ENCODE measurements at regions not wholly inside any gene's neighbourhood (a gene's known extent, or its start where the extent isn't known, plus 50 kb on each side); places are given as distances from the start of the nearest gene placed in this dataset.

- H3K79me2 ChIP-seq (ENCODE audit: insufficient read depth, low read depth): no peaks in the 10 kb centered on the region
- no peak overlapping the region for H3K4me3 ChIP-seq (IDR thresholded peaks at IDR 0.05; ENCODE audit: insufficient read depth, low read depth, low read length)
- H3K27me3 ChIP-seq (ENCODE audit: insufficient read depth, low read depth): no peaks in the 10 kb centered on the region
- TF ChIP-seq, protein P1, sequence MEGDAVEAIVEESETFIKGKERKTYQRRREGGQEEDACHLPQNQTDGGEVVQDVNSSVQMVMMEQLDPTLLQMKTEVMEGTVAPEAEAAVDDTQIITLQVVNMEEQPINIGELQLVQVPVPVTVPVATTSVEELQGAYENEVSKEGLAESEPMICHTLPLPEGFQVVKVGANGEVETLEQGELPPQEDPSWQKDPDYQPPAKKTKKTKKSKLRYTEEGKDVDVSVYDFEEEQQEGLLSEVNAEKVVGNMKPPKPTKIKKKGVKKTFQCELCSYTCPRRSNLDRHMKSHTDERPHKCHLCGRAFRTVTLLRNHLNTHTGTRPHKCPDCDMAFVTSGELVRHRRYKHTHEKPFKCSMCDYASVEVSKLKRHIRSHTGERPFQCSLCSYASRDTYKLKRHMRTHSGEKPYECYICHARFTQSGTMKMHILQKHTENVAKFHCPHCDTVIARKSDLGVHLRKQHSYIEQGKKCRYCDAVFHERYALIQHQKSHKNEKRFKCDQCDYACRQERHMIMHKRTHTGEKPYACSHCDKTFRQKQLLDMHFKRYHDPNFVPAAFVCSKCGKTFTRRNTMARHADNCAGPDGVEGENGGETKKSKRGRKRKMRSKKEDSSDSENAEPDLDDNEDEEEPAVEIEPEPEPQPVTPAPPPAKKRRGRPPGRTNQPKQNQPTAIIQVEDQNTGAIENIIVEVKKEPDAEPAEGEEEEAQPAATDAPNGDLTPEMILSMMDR (conservative IDR thresholded peaks at IDR 0.05; ENCODE audit: low read depth, low read length): no peak
- H2AFZ ChIP-seq (ENCODE audit: low read depth): no peak overlapping the region
- H3K27ac ChIP-seq: no peak overlapping the region
- H3K36me3 ChIP-seq (ENCODE audit: insufficient read depth): no peaks in the 10 kb centered on the region
- H3K4me2 ChIP-seq: no peak overlapping the region
- no peaks in the 10 kb centered on the region for H3K4me1 ChIP-seq (ENCODE audit: low read depth, poor library complexity, severe bottlenecking)
- H4K20me1 ChIP-seq (ENCODE audit: insufficient read depth): no peaks in the 10 kb centered on the region
- no peak overlapping the region for H3K9ac ChIP-seq
Measured at GRCh38 chr13:34425327-34425949, 516.6 kb upstream of the NBEA start.

DNA sequence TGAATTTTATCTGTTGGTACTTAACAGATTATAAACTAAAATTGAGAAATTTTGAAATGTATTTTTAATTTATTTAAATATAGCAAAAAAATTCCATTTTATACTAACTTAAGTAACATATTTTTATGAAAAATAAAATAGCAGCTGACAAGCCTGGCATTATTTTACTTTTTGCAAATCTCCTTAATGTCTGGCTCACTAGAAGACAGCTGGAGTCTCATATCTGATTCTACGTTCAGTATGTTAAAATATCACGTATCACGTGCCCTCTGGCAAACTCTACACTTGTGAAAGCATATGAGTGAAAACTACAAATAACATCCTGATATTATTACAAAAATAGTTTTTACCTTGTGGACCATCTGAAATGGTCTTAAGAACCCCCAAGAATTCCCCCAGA is 513.2 kb upstream of the NBEA start:
- Histone ChIP-seq H2AFZ (ENCODE audit: low read depth) (no peak overlapping the region), H3K4me3 (IDR thresholded peaks at IDR 0.05; ENCODE audit: insufficient read depth, low read depth, low read length) (no peak overlapping the region), H4K20me1 (ENCODE audit: insufficient read depth) (no peaks in the 10 kb centered on the region), H3K9ac (no peak overlapping the region), H3K36me3 (ENCODE audit: insufficient read depth) (no peaks in the 10 kb centered on the region), H3K27me3 (ENCODE audit: insufficient read depth, low read depth) (no peaks in the 10 kb centered on the region), H3K27ac (no peak overlapping the region), H3K4me2 (no peak overlapping the region), H3K4me1 (ENCODE audit: low read depth, poor library complexity, severe bottlenecking) (no peaks in the 10 kb centered on the region), H3K79me2 (ENCODE audit: insufficient read depth, low read depth) (no peaks in the 10 kb centered on the region)
- TF ChIP-seq, protein P1 (conservative IDR thresholded peaks at IDR 0.05; ENCODE audit: low read depth, low read length): no peak

- no peaks in the 10 kb centered on the region for H4K20me1 ChIP-seq (ENCODE audit: insufficient read depth)
Measured at GRCh38 chr13:34430294-34430693, 511.8 kb upstream of the NBEA start.

GRCh38 chr13:34431827-34432581 is 510.1 kb upstream of the NBEA start:
- H3K27ac ChIP-seq: no peak overlapping the region
- no peak overlapping the region for H2AFZ ChIP-seq (ENCODE audit: low read depth)
- H3K4me3 ChIP-seq (IDR thresholded peaks at IDR 0.05; ENCODE audit: insufficient read depth, low read depth, low read length): no peak overlapping the region
- H3K79me2 ChIP-seq (ENCODE audit: insufficient read depth, low read depth): no peaks in the 10 kb centered on the region
- TF ChIP-seq, protein P1 (conservative IDR thresholded peaks at IDR 0.05; ENCODE audit: low read depth, low read length): no peak
- H3K9ac ChIP-seq: no peak overlapping the region
- no peaks in the 10 kb centered on the region for H4K20me1 ChIP-seq (ENCODE audit: insufficient read depth)
- H3K4me2 ChIP-seq: no peak overlapping the region
- no peaks in the 10 kb centered on the region for H3K4me1 ChIP-seq (ENCODE audit: low read depth, poor library complexity, severe bottlenecking)
- H3K36me3 ChIP-seq (ENCODE audit: insufficient read depth): no peaks in the 10 kb centered on the region
- H3K27me3 ChIP-seq (ENCODE audit: insufficient read depth, low read depth): no peaks in the 10 kb centered on the region

More at GRCh38 chr13:34430294-34430693, 511.8 kb upstream of the NBEA start:
- no peaks in the 10 kb centered on the region for H3K79me2 ChIP-seq (ENCODE audit: insufficient read depth, low read depth)
- H3K4me1 ChIP-seq (ENCODE audit: low read depth, poor library complexity, severe bottlenecking): no peaks in the 10 kb centered on the region
- no peaks in the 10 kb centered on the region for H3K27me3 ChIP-seq (ENCODE audit: insufficient read depth, low read depth)
- H3K4me3 ChIP-seq (IDR thresholded peaks at IDR 0.05; ENCODE audit: insufficient read depth, low read depth, low read length): no peak overlapping the region
- H3K9ac ChIP-seq: no peak overlapping the region
- TF ChIP-seq, protein P1 (conservative IDR thresholded peaks at IDR 0.05; ENCODE audit: low read depth, low read length): no peak
- no peak overlapping the region for H3K27ac ChIP-seq
- H3K36me3 ChIP-seq (ENCODE audit: insufficient read depth): no peaks in the 10 kb centered on the region
- H2AFZ ChIP-seq (ENCODE audit: low read depth): no peak overlapping the region
- H3K4me2 ChIP-seq: no peak overlapping the region

Data from KMS-11 (cell line).